ENCODE measurements at regions not wholly inside any gene's neighbourhood (a gene's known extent, or its start where the extent isn't known, plus 50 kb on each side); places are given as distances from the start of the nearest gene placed in this dataset.

DNA sequence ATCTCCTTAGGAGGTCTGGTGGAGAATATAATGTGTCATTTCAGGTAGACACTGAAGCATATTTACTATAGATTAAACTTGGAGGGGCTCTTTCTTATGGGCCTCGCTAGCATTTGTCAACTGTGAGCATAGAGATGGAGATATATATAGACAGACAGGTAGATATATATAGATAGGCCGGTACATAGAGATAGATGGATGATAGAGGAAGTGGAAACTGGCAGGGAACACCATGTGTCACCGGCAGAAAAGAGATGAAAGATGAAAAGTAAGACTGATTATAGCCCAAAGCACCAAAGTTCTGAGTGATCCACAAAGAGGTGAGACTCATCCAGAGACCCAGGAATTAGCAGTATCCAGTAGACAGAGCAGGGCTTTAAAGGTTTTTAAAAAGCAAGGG is 268.1 kb downstream of the FBXW7 start:
- no peak for TF ChIP-seq ZNF211 (tag by site-specific recombination; IDR thresholded peaks at IDR 0.05; ENCODE audit: low read depth)
- TF ChIP-seq, protein P1, sequence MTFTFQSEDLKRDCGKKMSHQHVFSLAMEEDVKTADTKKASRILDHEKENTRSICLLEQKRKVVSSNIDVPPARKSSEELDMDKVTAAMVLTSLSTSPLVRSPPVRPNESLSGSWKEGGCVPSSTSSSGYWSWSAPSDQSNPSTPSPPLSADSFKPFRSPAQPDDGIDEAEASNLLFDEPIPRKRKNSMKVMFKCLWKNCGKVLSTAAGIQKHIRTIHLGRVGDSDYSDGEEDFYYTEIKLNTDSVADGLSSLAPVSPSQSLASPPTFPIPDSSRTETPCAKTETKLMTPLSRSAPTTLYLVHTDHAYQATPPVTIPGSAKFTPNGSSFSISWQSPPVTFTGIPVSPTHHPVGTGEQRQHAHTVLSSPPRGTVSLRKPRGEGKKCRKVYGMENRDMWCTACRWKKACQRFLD (tag by site-specific recombination; IDR thresholded peaks at IDR 0.05) = no peak
- ChIA-PET CTCF (no interaction called here), POLR2A (no interaction called here)
- Histone ChIP-seq H3K36me3 (ENCODE audit: control insufficient read depth in 2 of 2, insufficient read depth in 1 of 2, low read length in 2 of 2) (no peaks in the 10 kb centered on the region), H3K9me3 (ENCODE audit: control insufficient read depth, insufficient read depth, low read depth, low read length) (no peaks in the 10 kb centered on the region), H3K4me1 (ENCODE audit: control insufficient read depth, insufficient read depth, low read length) (peaks cover 4% of the 10 kb centered on the region; the same call in 1 of the 2 replicates), H3K27ac (ENCODE audit: extremely low read depth, low read depth, low read length) (no peak overlapping the region), H3K4me3 (ENCODE audit: low read depth, low read length) (no peak overlapping the region)

DNA sequence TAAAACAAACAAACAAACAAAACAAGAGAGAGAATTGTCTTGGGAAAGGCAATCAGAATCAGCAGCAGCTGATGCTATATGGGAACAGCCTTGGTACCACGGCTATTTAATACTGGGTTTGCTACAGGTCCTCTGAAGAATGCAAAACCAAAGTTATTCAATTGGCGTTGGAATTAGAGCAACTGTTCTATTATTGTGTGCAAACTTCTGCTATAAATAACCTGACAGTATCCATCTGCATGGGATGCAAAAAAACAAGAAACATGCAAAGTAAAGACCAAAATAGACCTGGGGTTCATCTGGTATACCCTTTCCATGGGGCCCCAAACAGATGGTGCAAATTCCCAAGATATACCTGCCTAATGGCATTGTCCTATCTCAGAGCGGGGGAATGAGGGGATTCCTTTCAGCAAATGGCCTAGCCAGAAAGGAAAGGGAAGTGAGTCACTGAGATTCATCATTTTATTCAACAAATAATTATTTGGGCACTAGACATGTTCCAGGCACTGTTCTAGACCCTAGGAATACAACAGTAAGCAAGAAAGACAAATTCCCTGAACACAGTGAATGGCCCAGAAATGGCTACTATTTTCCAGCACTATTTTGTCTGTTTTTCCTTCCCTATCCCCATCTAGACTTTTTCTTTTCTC is 268.9 kb downstream of the FBXW7 start:
- no peak for TF ChIP-seq ZNF747 (tag by site-specific recombination; IDR thresholded peaks at IDR 0.05)
- TF ChIP-seq, protein P2, sequence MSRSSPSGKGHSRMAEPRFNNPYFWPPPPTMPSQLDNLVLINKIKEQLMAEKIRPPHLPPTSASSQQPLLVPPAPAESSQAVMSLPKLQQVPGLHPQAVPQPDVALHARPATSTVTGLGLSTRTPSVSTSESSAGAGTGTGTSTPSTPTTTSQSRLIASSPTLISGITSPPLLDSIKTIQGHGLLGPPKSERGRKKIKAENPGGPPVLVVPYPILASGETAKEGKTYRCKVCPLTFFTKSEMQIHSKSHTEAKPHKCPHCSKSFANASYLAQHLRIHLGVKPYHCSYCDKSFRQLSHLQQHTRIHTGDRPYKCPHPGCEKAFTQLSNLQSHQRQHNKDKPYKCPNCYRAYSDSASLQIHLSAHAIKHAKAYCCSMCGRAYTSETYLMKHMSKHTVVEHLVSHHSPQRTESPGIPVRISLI (tag by site-specific recombination; IDR thresholded peaks at IDR 0.05) = no peak
- no peak for TF ChIP-seq ZNF341 (tag by site-specific recombination; IDR thresholded peaks at IDR 0.05; ENCODE audit: low read depth)
- TF ChIP-seq BCL11B (tag by site-specific recombination; IDR thresholded peaks at IDR 0.05; ENCODE audit: low read depth) = no peak
- TF ChIP-seq ZNF549 (tag by site-specific recombination; IDR thresholded peaks at IDR 0.05) = no peak
- TF ChIP-seq, protein P3, sequence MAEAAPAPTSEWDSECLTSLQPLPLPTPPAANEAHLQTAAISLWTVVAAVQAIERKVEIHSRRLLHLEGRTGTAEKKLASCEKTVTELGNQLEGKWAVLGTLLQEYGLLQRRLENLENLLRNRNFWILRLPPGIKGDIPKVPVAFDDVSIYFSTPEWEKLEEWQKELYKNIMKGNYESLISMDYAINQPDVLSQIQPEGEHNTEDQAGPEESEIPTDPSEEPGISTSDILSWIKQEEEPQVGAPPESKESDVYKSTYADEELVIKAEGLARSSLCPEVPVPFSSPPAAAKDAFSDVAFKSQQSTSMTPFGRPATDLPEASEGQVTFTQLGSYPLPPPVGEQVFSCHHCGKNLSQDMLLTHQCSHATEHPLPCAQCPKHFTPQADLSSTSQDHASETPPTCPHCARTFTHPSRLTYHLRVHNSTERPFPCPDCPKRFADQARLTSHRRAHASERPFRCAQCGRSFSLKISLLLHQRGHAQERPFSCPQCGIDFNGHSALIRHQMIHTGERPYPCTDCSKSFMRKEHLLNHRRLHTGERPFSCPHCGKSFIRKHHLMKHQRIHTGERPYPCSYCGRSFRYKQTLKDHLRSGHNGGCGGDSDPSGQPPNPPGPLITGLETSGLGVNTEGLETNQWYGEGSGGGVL (tag by site-specific recombination; IDR thresholded peaks at IDR 0.05) = no peak
- TF ChIP-seq ZNF558 (tag by site-specific recombination; IDR thresholded peaks at IDR 0.05) = no peak
- Histone ChIP-seq H3K4me3 (ENCODE audit: low read depth, low read length) (no peak overlapping the region), H3K4me1 (ENCODE audit: control insufficient read depth, insufficient read depth, low read length) (peaks cover 4% of the 10 kb centered on the region; the same call in 1 of the 2 replicates), H3K27ac (ENCODE audit: extremely low read depth, low read depth, low read length) (no peak overlapping the region), H3K36me3 (ENCODE audit: control insufficient read depth in 2 of 2, insufficient read depth in 1 of 2, low read length in 2 of 2) (no peaks in the 10 kb centered on the region), H3K9me3 (ENCODE audit: control insufficient read depth, insufficient read depth, low read depth, low read length) (no peaks in the 10 kb centered on the region)
- CTCF ChIA-PET = no interaction called here
- POLR2A ChIA-PET = no interaction called here

DNA sequence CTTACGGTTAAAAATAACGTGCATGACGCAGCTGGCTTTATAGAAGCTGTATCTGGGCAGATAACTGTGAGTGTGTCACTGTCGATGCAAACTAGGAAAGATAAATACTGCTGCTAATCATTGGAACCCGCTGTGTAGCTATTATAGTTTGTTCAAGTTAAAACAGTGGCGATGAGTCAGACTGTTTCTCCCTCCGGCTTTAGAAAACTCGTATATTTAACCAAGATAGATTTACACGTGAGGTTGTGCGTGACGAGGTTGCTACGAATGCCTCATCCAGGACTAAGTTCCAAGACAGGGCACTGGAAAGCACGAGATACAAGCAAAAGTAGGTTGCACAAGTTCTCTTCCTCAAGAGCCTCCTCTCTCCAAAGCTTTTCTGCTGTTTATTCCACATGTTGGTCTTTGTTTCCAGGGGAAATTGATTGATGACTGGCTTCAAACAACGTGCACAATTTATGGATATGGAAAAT is 270.7 kb downstream of the FBXW7 start:
- Histone ChIP-seq H3K4me3 (ENCODE audit: low read depth, low read length) (no peak overlapping the region), H3K27ac (ENCODE audit: extremely low read depth, low read depth, low read length) (no peak overlapping the region), H3K4me1 (ENCODE audit: control insufficient read depth, insufficient read depth, low read length) (peaks cover 4% of the 10 kb centered on the region; the same call in 1 of the 2 replicates), H3K36me3 (ENCODE audit: control insufficient read depth in 2 of 2, insufficient read depth in 1 of 2, low read length in 2 of 2) (no peaks in the 10 kb centered on the region), H3K9me3 (ENCODE audit: control insufficient read depth, insufficient read depth, low read depth, low read length) (no peaks in the 10 kb centered on the region)
- ChIA-PET POLR2A (no interaction called here), CTCF (no interaction called here)
- TF ChIP-seq ZSCAN23 (tag by site-specific recombination; IDR thresholded peaks at IDR 0.05) = 0 out of 2 replicates have a peak, but pooled peaks have one; percentile 44
- TF ChIP-seq, protein P4, sequence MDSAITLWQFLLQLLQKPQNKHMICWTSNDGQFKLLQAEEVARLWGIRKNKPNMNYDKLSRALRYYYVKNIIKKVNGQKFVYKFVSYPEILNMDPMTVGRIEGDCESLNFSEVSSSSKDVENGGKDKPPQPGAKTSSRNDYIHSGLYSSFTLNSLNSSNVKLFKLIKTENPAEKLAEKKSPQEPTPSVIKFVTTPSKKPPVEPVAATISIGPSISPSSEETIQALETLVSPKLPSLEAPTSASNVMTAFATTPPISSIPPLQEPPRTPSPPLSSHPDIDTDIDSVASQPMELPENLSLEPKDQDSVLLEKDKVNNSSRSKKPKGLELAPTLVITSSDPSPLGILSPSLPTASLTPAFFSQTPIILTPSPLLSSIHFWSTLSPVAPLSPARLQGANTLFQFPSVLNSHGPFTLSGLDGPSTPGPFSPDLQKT (IDR thresholded peaks at IDR 0.05; ENCODE audit: borderline replicate concordance, low read depth, low read length) = no peak
- TF ChIP-seq, protein P5, sequence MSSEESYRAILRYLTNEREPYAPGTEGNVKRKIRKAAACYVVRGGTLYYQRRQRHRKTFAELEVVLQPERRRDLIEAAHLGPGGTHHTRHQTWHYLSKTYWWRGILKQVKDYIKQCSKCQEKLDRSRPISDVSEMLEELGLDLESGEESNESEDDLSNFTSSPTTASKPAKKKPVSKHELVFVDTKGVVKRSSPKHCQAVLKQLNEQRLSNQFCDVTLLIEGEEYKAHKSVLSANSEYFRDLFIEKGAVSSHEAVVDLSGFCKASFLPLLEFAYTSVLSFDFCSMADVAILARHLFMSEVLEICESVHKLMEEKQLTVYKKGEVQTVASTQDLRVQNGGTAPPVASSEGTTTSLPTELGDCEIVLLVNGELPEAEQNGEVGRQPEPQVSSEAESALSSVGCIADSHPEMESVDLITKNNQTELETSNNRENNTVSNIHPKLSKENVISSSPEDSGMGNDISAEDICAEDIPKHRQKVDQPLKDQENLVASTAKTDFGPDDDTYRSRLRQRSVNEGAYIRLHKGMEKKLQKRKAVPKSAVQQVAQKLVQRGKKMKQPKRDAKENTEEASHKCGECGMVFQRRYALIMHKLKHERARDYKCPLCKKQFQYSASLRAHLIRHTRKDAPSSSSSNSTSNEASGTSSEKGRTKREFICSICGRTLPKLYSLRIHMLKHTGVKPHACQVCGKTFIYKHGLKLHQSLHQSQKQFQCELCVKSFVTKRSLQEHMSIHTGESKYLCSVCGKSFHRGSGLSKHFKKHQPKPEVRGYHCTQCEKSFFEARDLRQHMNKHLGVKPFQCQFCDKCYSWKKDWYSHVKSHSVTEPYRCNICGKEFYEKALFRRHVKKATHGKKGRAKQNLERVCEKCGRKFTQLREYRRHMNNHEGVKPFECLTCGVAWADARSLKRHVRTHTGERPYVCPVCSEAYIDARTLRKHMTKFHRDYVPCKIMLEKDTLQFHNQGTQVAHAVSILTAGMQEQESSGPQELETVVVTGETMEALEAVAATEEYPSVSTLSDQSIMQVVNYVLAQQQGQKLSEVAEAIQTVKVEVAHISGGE (tag by site-specific recombination; conservative IDR thresholded peaks at IDR 0.05; ENCODE audit: low read depth) = no peak
- no peak for TF ChIP-seq ZNF48 (tag by site-specific recombination; IDR thresholded peaks at IDR 0.05)
- TF ChIP-seq GLI4 (tag by site-specific recombination; IDR thresholded peaks at IDR 0.05) = no peak
- TF ChIP-seq GLI2 (tag by site-specific recombination; IDR thresholded peaks at IDR 0.05; ENCODE audit: borderline replicate concordance, low read depth) = peak; percentile 54; the same call in 1 of the 2 replicates
- 0 out of 2 replicates have a peak, but pooled peaks have one; percentile 16 for TF ChIP-seq ZNF10 (tag by site-specific recombination; IDR thresholded peaks at IDR 0.05)
- no peak for TF ChIP-seq YY1 (tag by site-specific recombination; IDR thresholded peaks at IDR 0.05)
- peak; percentile 87 for TF ChIP-seq ZNF24 (tag by site-specific recombination; IDR thresholded peaks at IDR 0.05)
- TF ChIP-seq ZFP37 (tag by site-specific recombination; IDR thresholded peaks at IDR 0.05) = 0 out of 2 replicates have a peak, but pooled peaks have one; percentile 43
